Astrocyte of the cerebellum (primary cell): ENCODE measurements at regions not wholly inside any gene's neighbourhood (a gene's known extent, or its start where the extent isn't known, plus 50 kb on each side); places are given as distances from the start of the nearest gene placed in this dataset.

Source experiments
- DNase-seq: peaks from one replicate; pipeline ENCODE4 v3.0.0-alpha.2; 2011; ENCODE audit warnings: low read depth
- H3K4me3 ChIP-seq: 2 replicates; pipeline ENCODE4 v1.5.1; 2011; ENCODE audit warnings: mild to moderate bottlenecking, low read depth, low read length, moderate library complexity
- CTCF ChIP-seq: IDR thresholded peaks from 2 replicates; pipeline ENCODE4 v1.5.1; 2012; ENCODE audit warnings: low read length, low read depth, moderate library complexity, mild to moderate bottlenecking; ENCODE audit errors: missing control alignments
- in situ Hi-C: cut with HindIII; loops from 2 replicates; pipeline ENCODE4 v1.10.0; 2017; ENCODE audit warnings: low sequenced_read_pairs

GRCh38 chr12:4118601-4119156, 154.9 kb upstream of the CCND2 start:
- in situ Hi-C loops: no loop called here
- TF ChIP-seq CTCF: no peak
- DNase-seq: no peak
- H3K4me3 ChIP-seq: no peak overlapping the region

- no peak overlapping the region for H3K4me3 ChIP-seq
- DNase-seq: no peak
- in situ Hi-C loops: no loop called here
- TF ChIP-seq CTCF: no peak
These were observed 155.5 kb upstream of the CCND2 start for GRCh38 chr12:4118017-4118510.

GRCh38 chr12:4117386-4118016, 156.1 kb upstream of the CCND2 start:
- no peak for TF ChIP-seq CTCF
- H3K4me3 ChIP-seq: no peak overlapping the region
- no peak for DNase-seq
- in situ Hi-C loops: no loop called here

- no peak for TF ChIP-seq CTCF
These were observed 157.1 kb upstream of the CCND2 start for GRCh38 chr12:4116251-4117111.

GRCh38 chr12:4115570-4115969, 158.0 kb upstream of the CCND2 start:
- H3K4me3 ChIP-seq: no peak overlapping the region
- no peak for TF ChIP-seq CTCF
- no peak for DNase-seq
- in situ Hi-C loops: no loop called here

More at GRCh38 chr12:4116251-4117111, 157.1 kb upstream of the CCND2 start:
- in situ Hi-C loops: no loop called here
- peak; percentile 6 for DNase-seq
- no peak overlapping the region for H3K4me3 ChIP-seq

GRCh38 chr12:4114986-4115385, 158.6 kb upstream of the CCND2 start:
- no peak overlapping the region for H3K4me3 ChIP-seq
- no peak for TF ChIP-seq CTCF
- in situ Hi-C loops: no loop called here
- DNase-seq: no peak
